ENCODE measurements at regions not wholly inside any gene's neighbourhood (a gene's known extent, or its start where the extent isn't known, plus 50 kb on each side); places are given as distances from the start of the nearest gene placed in this dataset.

DNA sequence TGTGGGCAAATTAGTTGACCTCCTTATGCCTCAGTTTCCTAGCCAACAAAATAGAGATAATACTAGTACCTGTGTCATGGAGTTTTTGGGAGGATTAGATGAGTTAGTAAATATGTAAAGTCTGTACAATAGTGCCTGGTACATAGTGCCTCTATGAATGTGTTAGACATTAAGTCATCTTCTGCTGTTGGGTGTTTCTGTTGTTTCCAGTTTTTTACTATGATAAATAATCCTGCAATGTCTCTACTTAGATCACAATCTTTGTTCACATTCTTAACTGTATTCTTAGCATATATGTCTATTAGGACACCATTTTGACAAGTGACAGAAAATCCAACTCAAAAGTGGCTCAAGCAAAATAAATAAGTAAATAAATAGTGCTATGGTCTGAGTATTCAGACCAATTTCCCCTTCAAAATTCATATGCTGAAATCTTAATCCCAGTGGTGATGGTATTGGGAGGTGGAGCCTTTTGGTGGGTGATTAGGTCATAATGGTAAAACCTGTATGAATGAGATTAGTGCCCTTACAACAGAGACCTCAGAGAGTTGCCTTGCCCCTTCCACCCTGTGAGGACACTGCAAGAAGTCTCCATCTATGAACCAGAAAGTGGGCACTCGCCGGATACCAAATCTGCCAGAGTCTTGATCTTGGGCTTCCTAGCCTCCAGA lies 84.3 kb downstream of the DIRAS3 start:
- no peak for TF ChIP-seq CTCF (IDR thresholded peaks at IDR 0.05; ENCODE audit: low read depth, low read length, missing input control)
- no peak for TF ChIP-seq YY1 (IDR thresholded peaks at IDR 0.05)

Measured in liver (tissue), 2 donors.